Effector CD4-positive, alpha-beta T cell (primary cell): ENCODE measurements at regions not wholly inside any gene's neighbourhood (a gene's known extent, or its start where the extent isn't known, plus 50 kb on each side); places are given as distances from the start of the nearest gene placed in this dataset.

Experiments used
- DNase-seq: peaks from one replicate; pipeline ENCODE4 v3.0.0-alpha.2; 2020

DNA sequence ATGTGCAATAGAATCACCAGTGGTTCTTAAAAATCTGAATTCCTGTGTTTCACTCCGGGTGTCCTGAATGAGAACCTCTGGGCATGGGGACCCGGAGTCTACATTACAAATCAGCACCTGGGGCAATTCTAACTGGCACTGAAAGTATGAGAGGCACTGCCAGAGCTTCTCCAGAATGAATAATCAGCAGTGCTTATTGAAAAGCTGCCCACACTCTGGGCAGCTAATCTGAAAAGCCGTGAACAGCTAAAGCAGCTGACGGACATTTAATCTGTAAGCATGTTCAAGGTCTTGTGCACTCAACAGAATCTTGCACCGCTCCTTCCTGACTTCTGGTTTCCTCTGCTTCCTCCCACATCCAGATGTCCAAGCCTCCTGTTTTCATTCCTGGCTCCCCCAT lies 113.3 kb upstream of the KIF5B start:
- no peak for DNase-seq

DNA sequence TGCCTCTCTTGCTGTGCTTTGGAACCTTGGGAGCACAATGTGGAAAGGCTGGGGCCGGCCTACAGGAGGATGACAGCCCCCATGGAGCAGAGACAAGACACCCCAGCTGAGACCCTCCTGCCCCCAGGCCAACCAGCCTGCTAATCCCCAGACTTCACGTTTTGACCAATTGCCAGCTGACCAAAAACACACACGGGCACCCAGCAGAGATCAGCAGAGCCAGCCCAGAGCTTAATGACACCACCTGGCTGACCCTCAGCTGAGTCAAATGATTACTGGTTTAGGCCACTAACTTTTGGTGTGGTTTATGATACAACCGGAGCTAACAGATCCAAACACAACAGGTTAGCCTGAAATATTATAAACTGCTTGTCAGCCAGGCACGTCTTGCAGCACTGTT lies 111.2 kb upstream of the KIF5B start:
- DNase-seq: no peak

DNA sequence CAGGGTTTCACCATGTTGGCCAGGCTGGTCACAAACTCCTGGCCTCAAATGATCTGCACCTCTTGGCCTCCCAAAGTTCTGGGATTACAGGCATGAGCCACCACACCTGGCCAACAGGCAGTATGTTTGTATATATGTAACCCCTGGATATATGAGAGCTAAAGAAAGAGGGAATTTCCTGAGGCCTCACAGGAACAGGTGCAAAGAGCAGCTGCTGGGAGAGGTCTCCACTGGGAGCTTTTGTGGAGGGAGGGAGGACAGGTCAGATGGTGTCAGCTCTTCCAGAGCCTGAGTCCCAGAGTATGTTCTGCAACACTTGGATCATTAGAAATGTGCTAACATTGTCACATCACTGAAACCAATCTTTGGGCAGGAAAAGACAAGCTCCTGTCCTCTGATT lies 110.1 kb upstream of the KIF5B start:
- no peak for DNase-seq

DNA sequence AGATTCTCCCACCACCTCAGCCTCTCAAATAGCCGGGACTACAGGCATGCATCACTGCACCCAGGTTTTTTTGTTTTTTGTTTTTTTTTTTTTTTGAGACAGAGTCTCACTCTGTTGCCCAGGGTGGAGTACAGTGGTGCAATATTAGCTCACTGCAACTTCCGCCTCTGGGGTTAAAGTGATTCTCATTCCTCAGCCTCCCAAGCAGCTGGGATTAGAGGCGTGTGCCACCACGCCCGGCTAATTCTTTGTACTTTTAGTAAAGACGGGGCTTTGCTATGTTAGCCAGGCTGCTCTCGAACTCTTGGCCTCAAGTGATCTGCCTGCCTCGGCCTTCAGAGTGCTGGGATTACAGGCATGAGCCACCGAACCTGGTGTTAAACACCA lies 107.5 kb upstream of the KIF5B start:
- DNase-seq: no peak

DNA sequence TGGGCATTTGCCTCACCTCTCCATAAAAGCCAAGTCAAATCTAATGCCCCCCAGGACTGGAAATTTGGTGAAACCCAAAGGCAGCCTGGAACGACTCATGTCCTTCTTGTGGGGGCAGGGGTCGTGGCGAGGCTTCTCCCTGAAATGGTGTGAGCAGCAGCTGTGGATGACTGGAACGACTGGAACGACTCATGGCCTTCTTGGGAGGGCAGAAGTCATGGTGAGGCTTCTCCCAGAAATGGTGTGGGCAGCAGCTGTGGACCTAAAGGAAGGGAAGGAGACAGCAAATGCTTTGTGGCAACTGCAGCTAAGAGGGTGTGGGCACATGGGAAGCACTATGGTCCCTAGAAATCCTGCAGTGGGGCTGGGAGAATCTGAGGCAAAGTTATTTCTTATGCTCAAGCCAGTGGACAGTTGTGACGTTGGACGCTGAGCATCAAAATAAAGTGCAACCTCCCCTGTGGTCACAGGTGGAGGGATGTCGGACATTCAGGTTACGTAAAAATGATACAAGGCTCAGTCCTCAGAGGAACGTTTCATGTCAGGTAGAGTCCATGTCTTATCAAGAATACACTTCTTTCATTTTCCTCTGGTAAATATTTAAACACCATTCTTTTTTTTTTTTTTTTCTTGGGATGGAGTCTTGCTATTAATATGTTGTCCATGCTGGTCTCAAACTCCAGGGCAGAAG lies 107.0 kb upstream of the KIF5B start:
- DNase-seq: no peak

DNA sequence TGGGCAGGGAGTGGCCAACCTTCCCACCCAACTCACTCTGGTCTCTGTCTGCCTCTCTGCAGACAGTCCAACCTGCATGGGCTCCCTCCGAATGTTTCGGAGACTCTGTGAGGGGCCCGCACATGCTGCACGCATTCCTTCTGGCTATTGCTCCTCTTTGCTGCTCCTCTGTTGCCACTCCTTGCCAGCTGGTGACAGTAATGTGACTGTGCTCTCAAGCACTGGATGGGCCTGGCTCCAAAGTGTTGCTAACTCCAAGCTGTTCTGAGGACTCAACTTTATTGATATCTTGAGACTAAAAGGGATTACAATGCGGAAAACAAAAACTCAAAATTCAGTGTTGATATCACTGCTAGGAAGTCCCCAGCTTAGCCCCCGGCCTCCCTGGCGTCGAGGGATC lies 105.4 kb upstream of the KIF5B start:
- DNase-seq: no peak

DNA sequence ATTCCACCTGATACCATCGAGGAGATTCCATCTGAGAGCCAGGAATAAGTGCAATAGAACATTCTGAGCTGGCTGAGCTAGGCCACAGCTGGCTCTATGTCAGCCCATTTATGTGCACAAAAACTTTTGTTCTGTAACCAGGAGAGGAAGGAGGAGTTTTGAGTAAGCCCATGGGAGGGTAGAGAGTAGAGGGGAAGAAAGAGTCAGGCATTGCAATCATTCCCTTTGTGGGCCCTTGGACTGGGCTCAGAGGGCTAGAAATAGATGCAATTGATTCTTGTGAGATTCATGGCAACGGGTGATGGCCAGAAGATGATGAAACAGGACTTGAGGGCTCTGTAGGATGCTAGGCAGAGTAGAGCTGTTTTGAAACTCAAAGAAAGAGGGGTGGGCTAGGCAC lies 104.6 kb upstream of the KIF5B start:
- no peak for DNase-seq

DNA sequence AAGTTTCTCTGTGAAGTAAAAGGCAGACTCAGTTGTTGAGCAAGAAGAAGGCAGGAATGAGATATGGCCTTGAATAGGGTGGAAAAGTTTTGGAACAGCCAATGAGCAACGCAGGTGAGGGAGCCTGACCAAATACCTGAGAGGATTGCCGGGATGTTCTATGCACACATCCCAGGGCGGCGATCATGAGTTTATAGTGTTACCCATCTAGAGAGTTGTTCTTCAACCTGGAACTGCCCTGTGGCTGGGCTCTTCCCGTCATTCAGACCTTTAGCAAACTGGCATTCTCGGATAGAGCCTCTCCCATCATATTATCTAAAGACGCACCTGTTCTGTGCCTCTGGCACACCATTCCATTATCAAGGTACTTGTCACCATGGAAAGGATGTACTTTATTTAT lies 103.0 kb upstream of the KIF5B start:
- no peak for DNase-seq

DNA sequence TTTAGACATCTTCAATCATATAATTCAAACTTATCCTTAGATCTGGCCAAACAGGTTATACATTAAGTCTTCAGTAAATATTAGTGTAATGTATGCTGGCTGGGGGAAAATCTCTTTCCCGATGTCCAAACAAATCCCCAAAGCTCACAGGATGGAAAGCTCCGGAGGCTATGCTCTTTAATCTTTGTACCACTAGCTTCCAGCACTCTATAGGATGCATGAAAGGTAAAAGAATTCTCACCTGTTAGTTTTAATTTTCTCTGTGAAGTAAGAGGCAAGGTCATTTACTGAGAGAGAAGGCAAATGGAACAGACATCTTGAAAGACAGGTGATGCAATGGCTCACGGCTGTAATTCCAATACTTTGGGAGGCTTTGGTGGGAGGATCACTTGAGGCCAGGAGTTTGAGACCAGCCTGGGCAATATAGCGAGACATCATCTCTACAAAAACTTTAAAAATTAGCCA lies 99.8 kb upstream of the KIF5B start:
- no peak for DNase-seq

DNA sequence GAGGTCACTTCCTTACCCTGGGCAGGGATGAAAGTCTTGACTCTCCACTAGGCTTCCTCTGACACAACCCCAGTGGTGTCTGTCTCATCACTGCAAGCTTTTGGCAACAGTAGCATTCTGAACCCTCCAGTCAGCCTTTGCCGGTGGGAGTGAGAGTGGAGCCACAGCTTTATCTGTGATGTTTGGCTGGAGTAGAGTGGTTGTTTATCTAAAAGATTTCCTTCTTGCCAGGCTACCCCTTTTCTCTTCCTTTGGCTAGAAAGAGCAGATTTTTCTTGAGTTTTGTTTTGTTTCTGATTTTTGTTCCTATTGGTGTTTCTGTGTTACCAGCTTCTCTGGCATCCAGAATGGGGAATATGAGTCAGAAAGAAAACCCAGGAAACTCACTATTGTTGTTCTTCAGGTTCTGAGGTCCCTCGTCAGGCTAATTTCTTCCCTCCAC lies 98.9 kb upstream of the KIF5B start:
- DNase-seq: no peak

DNA sequence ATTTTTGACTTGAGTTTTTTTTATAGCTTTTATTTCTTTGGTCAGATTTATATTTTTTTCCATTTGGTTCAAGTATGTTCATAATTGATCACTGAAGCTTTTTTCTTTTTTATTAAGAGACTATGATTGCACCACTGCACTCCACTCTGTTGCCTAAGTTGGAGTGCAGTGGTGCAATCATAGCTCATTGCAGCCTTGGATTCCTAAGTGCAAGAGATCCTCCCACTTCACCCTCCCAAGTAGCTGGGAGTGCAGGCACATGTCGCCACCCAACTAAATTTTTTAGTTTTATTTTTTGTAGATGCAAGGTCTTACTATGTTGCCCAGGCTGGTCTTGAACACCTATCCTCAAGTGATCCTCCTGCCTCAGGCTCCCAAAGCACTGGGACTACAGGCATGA lies 97.7 kb upstream of the KIF5B start:
- no peak for DNase-seq

DNA sequence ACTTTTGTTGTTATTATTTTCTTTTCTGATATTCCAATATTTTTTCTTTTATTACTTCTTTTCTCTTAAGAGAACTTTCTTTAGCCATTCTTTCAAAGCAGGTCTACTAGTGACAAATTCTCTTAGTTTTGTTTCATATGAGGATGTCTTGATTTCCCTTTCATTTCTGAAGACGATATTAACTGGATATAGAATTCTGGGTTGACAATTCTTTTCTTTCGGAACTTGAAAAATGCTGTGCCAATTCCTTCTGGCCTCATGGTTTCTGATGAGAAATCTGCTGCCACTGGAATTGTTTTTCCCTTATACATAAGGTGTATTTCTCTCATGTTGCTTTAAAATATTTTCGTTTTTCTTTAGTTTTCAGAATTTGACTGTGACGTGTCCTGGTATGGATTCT lies 97.0 kb upstream of the KIF5B start:
- DNase-seq: no peak

DNA sequence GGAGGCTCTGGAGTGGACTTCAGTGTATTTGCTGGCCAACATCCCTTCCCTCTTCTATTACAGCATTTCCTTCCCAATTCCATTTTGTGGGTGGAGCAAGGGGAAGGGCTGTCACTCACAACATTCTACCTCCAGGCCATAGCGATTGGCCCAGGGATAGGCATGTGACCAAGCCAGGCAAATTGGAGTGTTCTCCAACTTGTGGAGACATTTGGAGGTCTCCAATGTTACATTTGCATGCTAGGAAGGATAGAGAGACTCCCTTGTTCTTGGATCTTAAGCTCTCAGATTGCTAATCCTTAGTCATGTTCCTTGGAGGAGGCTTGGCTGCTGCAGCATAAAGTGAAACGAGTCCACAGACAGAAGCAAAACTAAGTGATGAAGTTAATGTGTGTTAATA lies 95.6 kb upstream of the KIF5B start:
- no peak for DNase-seq

DNA sequence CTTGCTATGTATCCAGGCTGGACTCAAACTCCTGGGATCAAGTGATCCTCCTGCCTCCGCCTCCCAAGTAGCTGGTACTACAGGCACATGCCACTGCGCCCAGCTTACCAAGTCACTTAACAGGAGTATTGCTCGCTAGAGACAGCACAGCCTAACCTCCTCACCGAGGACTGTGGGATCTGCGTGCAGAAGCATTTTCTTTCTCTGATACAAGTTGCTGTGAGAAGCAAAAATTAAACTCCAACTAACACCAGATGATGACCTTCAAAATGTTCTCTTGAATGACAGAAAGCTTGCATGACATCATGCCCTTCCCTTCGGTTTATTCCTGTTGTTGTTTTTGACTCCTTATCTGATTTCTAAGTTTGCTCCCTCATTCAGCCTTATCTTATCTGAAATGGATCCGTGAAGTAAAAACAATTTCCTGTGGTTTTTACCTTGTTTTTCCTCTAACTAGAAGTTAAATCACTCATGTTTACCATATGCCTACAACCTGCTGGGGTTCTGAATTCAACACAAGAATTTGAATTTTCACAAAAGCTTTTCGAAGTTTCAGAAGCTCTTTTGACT lies 94.4 kb upstream of the KIF5B start:
- no peak for DNase-seq

DNA sequence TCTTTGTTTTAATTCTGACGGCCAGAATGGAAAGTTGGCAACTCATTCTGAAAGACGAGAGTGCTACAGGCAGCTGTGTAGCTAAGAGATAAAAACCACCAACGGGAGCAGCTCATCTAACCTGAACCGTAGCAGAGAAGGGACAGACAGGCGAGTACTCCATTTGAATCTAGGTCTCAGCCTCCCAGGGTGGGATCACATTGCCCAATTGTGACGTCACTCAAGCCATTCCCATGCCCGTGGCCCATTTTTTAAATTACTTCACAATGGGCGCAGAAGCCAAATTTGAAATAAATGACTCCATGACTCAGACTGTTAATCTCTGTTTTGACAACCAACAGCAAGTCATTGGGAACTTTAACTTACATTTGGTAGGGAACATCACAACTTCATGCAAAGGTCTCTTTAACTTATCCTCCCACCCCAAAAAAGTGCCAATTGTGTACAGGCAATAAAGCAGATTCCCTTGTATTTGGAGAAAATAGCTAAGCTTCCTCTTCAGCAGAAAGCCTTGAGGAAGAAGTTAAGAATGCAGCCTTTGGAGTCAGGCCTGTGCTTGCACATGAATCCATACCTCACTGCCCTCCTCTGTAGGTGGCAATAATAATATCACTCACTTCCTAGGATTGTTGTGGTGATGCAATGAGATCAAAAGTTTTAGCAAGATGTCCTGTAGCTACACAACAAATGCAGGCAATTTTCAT lies 93.2 kb upstream of the KIF5B start:
- no peak for DNase-seq

DNA sequence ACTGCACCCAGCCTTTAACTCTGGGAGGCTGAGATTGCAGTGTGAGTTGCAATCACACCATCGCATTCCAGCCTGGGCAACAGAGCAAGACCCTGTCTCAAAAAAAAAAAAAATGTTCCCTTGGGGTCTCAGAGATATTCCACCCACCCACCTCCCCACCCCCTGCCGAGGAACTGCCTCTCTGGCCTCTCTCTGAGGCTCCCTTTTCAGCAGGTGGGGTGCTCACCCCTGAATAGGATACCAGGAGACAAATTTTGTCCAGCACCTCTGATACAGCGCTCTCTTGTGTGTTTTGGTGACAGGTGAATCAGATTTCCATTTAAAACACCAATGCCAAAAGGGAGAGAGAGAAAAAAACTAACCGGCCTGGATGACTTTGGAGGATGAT lies 92.6 kb upstream of the KIF5B start:
- no peak for DNase-seq

DNA sequence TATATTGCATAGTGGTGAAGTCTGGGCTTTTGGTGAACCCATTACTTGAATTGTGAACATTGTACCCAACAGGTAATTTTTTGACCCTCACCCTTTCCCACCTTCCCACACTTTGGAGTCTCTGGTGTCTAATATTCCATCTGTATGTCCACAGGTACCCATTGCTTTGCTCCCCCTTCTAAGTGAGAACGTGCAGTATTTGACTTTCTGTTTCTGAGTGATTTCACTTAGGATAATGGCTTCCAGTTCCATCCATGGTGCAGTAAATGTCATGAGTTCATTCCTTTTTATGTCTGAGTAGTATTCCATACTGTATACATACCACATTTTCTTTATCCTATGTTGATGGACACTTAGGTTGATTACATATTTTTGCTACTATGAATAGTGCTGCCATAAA lies 91.5 kb upstream of the KIF5B start:
- DNase-seq: no peak

DNA sequence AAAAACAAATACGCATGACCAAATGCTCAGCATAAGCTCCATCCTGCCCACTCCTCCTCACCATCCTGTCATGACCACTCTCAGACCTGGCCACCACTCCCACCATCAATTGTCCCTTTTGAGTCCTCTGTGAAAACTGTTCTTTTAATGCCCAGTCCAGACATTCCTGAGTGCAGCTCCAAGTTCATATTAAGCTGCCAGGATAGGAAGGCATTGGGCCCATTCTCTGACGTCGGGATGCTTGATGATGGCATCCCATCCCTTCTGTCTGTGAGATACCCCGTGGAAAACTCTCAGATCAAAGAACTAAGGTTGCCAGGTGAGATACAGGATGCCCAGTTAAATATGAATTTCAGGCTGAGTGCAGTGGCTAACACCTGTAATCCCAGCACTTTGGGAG lies 89.9 kb upstream of the KIF5B start:
- DNase-seq: no peak

DNA sequence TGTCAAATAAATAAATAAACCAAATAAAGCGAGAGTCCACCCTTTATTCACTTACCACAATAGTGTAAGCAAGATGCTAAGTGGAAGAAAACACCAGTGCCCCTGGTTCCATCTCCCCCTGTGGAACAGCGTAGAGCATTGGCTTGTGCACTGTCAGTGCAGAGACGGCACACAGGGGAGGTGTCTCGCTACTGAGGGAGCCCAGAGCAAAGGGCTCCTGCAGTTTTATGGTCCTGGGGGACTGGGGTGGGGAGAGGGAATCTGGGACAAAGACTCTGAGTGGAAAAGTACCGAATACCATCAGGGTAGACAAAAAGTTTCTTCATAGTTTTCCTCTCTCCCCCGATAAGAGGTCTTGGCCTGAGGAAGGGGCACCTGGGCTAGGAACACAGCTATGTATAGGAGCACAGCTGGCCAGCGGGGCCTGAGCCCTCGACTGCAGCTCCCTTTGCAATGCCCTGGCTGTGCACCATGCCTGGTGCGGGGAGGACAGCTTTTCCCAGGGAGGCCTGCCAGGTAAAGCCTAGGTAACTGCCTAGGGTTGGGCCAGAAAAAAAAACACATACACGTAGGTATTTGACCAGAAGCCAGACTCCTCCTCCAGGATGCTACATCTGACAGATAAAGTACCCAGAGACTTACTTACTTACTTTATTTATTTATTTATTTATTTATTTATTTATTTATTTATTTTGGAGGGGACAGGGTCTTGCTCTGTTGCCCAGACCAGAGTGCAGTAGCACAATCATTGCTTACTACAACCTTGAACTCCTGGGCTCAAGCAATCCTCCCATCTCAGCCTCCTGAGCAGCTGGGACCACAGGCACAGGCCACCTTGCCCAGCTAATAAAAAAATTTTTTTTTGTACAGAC lies 88.8 kb upstream of the KIF5B start:
- DNase-seq: no peak

DNA sequence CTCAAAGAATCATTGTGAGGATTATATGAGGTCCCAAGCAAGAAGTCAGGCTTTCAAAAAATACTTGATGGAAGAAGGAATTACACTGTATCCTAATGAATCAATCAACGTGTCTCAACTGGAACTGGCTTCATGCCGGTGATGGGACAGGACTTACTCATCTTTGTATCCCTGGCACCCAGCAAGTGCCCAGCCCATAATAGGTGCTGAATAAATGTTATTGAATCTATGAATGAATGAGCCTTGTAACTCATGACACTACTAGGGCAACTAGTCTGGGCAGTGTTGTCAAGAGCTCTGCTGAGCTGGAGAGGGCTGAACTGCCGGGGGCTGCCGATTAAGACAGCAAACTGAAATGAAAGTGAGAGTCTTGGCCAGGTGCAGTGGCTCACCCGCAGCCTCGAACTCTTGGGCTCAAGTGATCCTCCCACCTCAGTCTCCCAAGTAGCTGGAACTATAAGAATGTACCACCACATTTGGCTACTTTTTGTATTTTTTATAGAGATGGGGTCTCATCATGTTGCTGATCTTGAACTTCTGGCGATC lies 87.2 kb upstream of the KIF5B start:
- DNase-seq: no peak

DNA sequence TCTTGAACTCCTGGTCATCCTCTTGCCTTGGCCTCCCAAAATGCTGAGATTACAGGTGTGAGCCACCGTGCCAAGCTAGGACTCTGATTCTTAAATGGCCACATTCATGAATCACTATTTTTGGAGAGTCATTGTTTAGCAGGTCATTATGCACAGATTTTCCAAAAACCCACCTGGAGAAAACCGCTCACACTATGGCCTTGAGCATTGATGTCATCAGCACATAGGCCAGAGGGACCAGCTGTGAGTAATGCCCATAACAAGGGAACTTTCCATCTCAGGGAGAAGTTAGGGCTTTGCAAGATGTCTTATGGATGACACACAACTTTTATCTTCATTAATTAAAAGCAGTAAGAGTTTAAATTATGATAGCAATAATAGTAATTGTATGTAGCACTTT lies 86.4 kb upstream of the KIF5B start:
- DNase-seq: no peak

DNA sequence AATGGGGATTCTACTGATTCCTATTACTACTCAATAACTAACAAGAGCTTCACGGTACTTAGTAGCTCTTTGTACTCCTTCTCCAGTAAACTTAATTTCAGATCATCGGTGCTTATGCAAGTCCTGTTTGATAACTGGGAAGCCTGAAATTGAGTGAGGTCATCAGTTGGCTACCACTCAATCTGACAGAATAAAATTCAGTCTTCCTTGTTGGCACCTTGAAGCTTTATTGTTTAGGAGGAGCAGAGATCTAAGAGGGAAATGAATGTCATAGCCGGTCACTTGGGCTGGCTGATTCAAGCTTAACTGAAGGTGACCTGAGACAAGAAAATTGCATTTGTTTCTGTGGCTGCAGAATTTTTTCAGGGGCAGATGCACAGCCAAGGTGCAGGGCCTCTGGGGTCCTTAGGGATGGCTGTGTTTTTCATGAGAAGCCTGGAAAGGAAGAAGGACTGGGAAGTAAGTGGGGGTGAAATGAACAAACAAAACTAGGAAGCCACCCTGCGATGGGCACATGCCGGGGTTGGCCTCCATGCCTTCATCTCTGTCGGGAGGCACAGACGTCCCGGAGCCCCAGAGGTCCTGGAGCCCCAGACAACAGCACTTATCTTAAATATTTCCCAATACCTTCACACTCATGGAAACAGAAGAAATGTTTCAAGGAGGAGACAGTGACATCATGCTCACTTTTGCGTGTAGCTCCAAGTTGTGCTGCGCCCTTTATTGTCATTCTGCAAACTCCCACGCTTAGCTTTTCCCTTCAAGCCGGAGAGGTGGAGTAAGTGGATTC lies 85.0 kb upstream of the KIF5B start:
- no peak for DNase-seq
